SH-SY5Y (cell line): ENCODE measurements at regions not wholly inside any gene's neighbourhood (a gene's known extent, or its start where the extent isn't known, plus 50 kb on each side); places are given as distances from the start of the nearest gene placed in this dataset.

ENCODE experiments used
- GATA2 ChIP-seq: IDR thresholded peaks from 2 replicates; pipeline ENCODE4 v1.6.1; 2011; ENCODE audit warnings: mild to moderate bottlenecking, low read depth, low read length
- GATA3 ChIP-seq: IDR thresholded peaks from 2 replicates; pipeline ENCODE4 v1.6.1; 2011; ENCODE audit warnings: low read depth, mild to moderate bottlenecking, low read length, moderate library complexity

DNA sequence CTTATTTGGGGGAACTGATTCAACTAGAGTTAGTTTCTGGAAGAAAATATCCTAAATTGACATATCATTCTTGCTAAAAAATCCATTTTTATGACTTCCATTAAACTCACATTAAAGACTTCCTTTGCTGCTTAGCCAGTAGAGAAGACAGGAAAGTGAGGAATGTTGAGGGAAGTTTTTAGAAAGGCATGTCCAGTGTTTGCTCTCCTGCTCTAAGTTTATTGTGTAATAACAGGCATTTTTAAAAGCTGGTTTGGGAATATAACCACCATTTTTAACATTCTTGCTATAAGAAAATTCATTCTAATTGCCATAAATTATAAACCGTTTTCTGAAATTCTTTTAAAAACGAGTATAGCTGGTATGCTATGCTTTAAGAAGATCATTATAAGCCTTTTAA is 428.0 kb downstream of the RAP2B start:
- no peak for TF ChIP-seq GATA2
- TF ChIP-seq GATA3, result no peak

GRCh38 chr3:153591561-153592245 is 429.7 kb downstream of the RAP2B start:
- TF ChIP-seq GATA3, result no peak

GRCh38 chr3:153595186-153595815 is 433.3 kb downstream of the RAP2B start:
- TF ChIP-seq GATA3, result no peak
- no peak for TF ChIP-seq GATA2

DNA sequence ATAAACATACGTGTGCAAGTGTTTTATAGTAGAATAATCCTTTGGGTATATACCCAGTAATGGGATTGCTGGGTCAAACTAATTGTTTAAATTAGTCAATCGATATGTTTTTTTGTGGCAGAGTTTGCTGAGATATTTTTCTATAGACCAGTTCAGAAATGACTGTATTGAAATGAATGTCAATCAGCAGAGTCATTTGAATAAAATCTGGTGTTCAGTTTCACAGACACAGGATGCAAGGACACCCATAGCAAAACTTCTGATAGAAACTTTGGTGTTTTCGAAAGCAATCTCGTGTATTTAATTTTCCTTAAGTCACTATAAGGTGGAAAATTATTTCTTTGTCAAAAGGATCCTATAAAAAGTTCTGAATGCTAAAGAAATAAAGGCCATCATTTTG is 434.4 kb downstream of the RAP2B start:
- TF ChIP-seq GATA3, result no peak
- no peak for TF ChIP-seq GATA2

DNA sequence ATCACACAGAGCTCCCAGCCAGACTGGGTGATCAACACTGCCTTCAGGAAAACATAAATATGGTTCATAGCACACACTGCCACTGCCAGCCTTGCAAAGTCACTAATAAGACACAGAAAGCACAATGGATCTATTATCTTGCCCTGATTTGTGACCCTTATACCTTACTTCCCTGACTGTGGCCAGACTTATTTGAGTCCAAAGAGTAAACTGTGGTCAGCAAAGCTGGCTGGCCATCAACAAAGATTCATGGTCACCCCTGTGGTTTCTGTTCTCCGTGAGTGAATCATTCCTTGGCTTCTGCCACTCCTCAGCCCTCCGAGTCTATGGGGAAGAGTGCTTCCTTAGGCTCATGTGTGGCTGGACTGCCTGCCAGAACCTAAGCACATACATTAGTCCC is 437.7 kb downstream of the RAP2B start:
- TF ChIP-seq GATA3, result no peak

- no peak for TF ChIP-seq GATA3
- TF ChIP-seq GATA2, result no peak
Measured at GRCh38 chr3:153600896-153601295, 438.9 kb downstream of the RAP2B start.

DNA sequence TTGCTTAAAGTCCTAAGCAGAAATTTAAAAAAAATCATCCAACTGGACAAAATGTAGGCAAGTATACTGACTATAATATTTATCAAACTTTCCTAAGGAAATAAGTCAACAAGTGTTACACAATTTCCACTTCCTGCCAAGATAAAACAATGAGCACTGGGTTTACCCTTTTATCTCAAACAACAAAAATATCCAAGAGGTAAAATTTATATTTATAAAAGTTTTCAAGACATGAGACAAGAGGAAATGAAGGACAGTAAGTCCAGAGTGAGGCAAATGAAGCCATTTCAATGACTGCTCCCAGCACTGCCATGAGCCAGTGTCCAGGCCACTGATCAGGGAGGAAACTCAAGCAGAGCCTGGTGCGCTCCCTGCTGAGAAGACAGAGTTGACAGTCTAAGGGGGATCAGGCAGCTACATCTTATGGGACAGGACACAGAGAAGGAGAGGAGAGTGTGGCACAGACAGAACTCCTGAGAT is 439.4 kb downstream of the RAP2B start:
- TF ChIP-seq GATA3 (no peak), GATA2 (no peak)

DNA sequence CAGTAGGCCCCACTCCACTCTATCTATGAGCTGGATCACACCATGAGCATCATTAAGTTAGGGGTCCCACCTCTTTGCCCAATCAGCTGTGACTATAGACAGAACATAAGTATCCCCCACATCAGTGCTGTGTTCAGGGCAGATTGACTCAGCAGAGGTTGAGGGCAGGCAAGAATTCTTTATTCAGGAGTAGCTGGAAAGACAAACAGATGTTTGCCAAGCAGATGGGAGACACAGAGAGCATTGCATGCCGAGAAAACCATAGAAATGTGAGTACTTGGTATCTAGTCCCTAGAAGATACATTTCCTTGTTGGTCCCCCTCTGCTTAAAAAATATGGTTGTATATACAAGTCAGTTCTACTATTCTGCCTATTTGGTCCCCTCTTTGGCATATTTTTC is 440.8 kb downstream of the RAP2B start:
- no peak for TF ChIP-seq GATA3
- no peak for TF ChIP-seq GATA2

DNA sequence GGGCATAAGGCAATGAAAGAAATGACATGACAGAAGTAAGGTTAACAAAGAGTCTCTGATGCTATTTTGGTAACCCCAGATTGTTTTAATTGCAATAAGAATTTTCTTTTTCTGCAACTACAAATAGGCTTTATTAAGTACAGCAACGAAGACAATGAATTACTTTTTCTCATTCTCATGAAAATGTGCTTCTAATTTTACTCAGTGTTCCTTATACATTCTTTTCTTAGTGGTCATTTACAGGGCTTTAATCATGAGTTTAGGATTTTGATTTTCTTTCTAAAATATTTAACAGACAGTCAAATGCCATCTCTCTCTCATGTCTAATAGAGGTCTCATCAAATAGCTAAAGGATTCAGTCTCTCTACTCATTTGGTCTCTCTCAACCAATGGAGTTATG is 452.1 kb downstream of the RAP2B start:
- TF ChIP-seq GATA2, result no peak
- TF ChIP-seq GATA3, result no peak

DNA sequence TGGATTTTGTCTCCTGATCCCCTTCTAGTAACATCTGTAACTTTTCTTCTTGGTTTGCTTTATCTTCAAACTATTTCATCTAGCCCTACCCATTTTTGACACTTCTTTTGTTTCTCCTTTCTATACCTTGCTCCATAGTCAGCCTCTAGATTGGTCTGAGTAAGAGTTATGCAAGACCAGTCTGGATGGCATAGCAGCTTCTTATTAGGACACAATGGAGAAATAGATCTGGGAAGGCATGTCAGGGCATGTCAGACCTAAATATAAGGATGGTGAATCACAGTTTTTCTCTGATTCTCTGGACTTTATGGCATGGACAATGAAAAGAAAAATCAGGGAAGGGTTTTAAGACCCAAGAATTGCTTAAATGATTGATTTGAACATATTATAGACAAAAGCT is 452.5 kb downstream of the RAP2B start:
- TF ChIP-seq GATA3 (no peak), GATA2 (no peak)

DNA sequence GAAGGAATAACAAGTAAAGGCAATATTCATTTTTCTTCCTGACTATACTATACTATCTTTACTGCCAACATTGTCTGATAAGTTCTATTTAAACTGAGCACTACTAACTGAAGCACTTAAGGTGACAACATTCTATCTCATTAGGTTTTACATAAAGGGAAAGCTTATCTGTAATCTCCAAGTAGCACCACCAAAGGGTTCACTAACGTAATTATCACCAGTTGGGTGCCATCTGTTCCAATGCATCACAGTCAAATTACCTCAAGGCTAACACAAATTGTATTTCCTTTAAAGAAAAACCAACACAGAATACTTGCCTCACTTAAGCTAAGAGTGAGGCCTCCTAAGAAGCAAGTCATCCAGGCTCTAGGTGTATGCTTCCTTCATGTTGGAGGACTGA is 453.8 kb downstream of the RAP2B start:
- TF ChIP-seq GATA2 (no peak), GATA3 (no peak)

DNA sequence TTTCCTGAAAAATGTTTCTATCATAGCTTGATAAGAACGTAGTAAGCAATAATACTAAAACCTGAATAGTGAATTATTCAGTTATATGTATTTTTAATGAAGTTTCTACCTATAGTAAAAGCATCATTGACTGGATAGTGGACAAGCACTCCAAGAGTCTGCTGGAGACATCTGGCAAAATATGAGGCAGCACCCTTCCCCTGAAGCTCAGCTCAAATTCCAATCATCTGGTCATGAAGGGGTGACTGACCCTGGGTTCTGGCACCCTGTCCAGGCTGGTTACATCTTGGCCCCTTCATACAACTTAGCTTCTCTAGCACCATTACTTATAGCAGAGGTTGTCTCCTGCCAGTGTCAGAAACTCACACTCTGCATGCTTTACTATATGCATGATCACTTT is 455.4 kb downstream of the RAP2B start:
- TF ChIP-seq GATA3, result no peak
- no peak for TF ChIP-seq GATA2

- no peak for TF ChIP-seq GATA2
Measured at GRCh38 chr3:153618176-153618575, 456.1 kb downstream of the RAP2B start.

- TF ChIP-seq GATA3 (no peak), GATA2 (no peak)
Measured at GRCh38 chr3:153619268-153619667, 457.2 kb downstream of the RAP2B start.

GRCh38 chr3:153621953-153622352 is 459.9 kb downstream of the RAP2B start:
- no peak for TF ChIP-seq GATA3
- no peak for TF ChIP-seq GATA2

- no peak for TF ChIP-seq GATA2
- no peak for TF ChIP-seq GATA3
Measured at GRCh38 chr3:153623834-153624233, 461.8 kb downstream of the RAP2B start.

- TF ChIP-seq GATA3, result no peak
- TF ChIP-seq GATA2, result no peak
Measured at GRCh38 chr3:153624310-153625030, 462.4 kb downstream of the RAP2B start.
